ENCODE measurements at regions not wholly inside any gene's neighbourhood (a gene's known extent, or its start where the extent isn't known, plus 50 kb on each side); places are given as distances from the start of the nearest gene placed in this dataset.

DNA sequence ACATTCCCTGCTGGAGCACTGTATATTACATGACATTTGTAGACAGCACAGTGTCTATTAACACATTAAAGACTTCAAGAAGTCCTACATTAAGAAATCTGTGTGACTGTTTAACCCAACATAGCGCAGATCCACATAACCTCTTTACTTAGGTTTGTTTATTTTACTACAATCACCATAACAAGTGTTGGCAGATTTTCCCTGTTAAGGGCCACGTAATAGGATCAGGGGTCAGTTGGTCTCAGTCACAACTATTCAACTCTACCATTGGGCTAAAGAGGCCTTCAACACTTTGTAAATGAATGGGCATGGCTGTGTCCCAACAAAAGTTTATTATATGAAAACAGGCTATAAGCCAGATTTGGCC, 51.3 kb upstream of the ADORA2B start:
- Histone ChIP-seq H3K27me3 (ENCODE audit: insufficient read depth, poor library complexity, severe bottlenecking) (no peaks in the 10 kb centered on the region), H3K27ac (replicated peaks) (no peak overlapping the region), H3K4me3 (replicated peaks; ENCODE audit: insufficient read depth, low read length) (no peak overlapping the region)
- TF ChIP-seq SPI1 (IDR thresholded peaks at IDR 0.05; ENCODE audit: borderline replicate concordance, low read depth) (no peak), REST (IDR thresholded peaks at IDR 0.05; ENCODE audit: insufficient replicate concordance, low read depth) (no peak), POLR2AphosphoS5 (IDR thresholded peaks at IDR 0.05; ENCODE audit: low read depth) (no peak), GABPA (IDR thresholded peaks at IDR 0.05; ENCODE audit: low read depth) (no peak)
- TF ChIP-seq, protein P1, sequence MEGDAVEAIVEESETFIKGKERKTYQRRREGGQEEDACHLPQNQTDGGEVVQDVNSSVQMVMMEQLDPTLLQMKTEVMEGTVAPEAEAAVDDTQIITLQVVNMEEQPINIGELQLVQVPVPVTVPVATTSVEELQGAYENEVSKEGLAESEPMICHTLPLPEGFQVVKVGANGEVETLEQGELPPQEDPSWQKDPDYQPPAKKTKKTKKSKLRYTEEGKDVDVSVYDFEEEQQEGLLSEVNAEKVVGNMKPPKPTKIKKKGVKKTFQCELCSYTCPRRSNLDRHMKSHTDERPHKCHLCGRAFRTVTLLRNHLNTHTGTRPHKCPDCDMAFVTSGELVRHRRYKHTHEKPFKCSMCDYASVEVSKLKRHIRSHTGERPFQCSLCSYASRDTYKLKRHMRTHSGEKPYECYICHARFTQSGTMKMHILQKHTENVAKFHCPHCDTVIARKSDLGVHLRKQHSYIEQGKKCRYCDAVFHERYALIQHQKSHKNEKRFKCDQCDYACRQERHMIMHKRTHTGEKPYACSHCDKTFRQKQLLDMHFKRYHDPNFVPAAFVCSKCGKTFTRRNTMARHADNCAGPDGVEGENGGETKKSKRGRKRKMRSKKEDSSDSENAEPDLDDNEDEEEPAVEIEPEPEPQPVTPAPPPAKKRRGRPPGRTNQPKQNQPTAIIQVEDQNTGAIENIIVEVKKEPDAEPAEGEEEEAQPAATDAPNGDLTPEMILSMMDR (IDR thresholded peaks at IDR 0.05; ENCODE audit: insufficient read depth, low read length) = no peak
- no peak for DNase-seq (ENCODE audit: low read depth in 1 of 2, low spot score in 1 of 2)

DNA sequence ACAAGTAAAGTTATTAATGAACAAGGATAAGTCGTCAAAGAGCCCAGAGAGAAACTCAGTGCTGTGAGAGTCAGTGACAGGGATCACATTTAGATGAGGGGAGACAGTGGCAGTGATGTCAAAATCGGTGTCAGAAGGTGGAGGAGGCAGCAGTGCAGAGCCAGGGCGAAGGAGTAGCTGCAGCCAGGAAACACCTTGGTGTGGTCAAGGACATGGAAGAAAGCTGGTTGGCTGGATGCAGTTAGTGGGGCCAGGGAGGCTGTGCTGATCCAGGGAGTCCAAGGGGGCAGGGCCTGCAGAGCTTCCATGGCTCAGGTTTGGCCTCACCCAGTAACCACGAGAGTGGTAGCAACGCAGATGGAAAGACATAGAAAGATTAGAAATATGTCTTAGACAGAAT, 50.7 kb upstream of the ADORA2B start:
- no peaks in the 10 kb centered on the region for H3K27me3 ChIP-seq (ENCODE audit: insufficient read depth, poor library complexity, severe bottlenecking)
- H3K27ac ChIP-seq (replicated peaks) = no peak overlapping the region
- TF ChIP-seq POLR2AphosphoS5 (IDR thresholded peaks at IDR 0.05; ENCODE audit: low read depth) (no peak), GABPA (IDR thresholded peaks at IDR 0.05; ENCODE audit: low read depth) (no peak)
- TF ChIP-seq, protein P1 (IDR thresholded peaks at IDR 0.05; ENCODE audit: insufficient read depth, low read length) = no peak
- no peak overlapping the region for H3K4me3 ChIP-seq (replicated peaks; ENCODE audit: insufficient read depth, low read length)
- DNase-seq (ENCODE audit: low read depth in 1 of 2, low spot score in 1 of 2) = no peak

DNA sequence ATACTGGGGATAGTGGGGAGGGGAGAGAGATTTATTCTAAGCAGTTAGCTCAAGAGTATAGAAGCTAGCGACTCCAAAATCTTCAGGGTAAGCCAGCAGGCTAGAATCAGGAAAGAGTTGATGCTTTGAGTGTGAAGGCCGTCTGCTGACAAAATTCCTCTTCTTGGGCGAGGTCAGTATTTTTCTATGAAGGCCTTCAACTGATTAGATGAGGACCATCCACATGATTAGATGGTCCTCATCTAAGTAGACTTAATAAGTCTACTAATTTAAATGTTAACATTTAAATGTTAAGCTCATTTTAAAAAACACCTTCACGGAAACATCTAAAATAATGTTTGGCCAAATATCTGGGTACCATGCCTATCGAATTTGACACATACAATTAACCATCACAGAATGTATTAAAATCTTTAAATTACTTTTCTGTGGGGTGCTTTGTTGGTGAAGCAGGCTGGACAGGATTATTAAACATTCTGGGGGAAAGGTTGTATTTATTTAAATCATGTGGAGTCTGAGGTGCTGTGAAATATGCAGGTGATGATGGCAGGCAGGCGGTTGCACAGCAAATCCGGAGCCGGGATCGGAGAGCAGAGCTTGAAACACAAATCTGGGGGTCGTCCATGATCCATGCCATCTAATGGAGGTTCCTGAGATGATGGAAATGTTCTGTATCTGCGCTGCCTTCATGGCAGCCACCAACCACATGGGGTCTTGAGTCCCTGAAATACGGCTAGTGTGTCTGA, 49.8 kb upstream of the ADORA2B start:
- Histone ChIP-seq H3K4me3 (replicated peaks; ENCODE audit: insufficient read depth, low read length) (no peak overlapping the region), H3K27me3 (ENCODE audit: insufficient read depth, poor library complexity, severe bottlenecking) (no peaks in the 10 kb centered on the region), H3K27ac (replicated peaks) (no peak overlapping the region)
- DNase-seq (ENCODE audit: low read depth in 1 of 2, low spot score in 1 of 2) = no peak
- no peak for TF ChIP-seq POLR2AphosphoS5 (IDR thresholded peaks at IDR 0.05; ENCODE audit: low read depth)
- TF ChIP-seq SPI1 (IDR thresholded peaks at IDR 0.05; ENCODE audit: borderline replicate concordance, low read depth) = no peak
- no peak for TF ChIP-seq REST (IDR thresholded peaks at IDR 0.05; ENCODE audit: insufficient replicate concordance, low read depth)
- TF ChIP-seq, protein P1 (IDR thresholded peaks at IDR 0.05; ENCODE audit: insufficient read depth, low read length) = no peak
- TF ChIP-seq GABPA (IDR thresholded peaks at IDR 0.05; ENCODE audit: low read depth) = no peak
